Stimulated activated naive CD4-positive, alpha-beta T cell treated with Interleukin-2 at 50 U/mL for 16 hours (primary cell): ENCODE measurements at regions not wholly inside any gene's neighbourhood (a gene's known extent, or its start where the extent isn't known, plus 50 kb on each side); places are given as distances from the start of the nearest gene placed in this dataset.
"Not testable (repeated sequence)": the region's sequence is repeated elsewhere in the genome, so short reads cannot be mapped to it uniquely, and the experiment has no call there.

Source experiments
- DNase-seq: peaks from one replicate; lab custom pipeline; 2025; lab: John Stamatoyannopoulos, UW

GRCh38 chr2:34825686-34826085 is 1226.6 kb upstream of the FAM98A start:
- no peak for DNase-seq

- no peak for DNase-seq
These were observed 1223.5 kb upstream of the FAM98A start for GRCh38 chr2:34822616-34823015.

- DNase-seq = no peak
These were observed 1216.1 kb upstream of the FAM98A start for GRCh38 chr2:34815052-34815741.

GRCh38 chr2:34810456-34810855 is 1211.4 kb upstream of the FAM98A start:
- no peak for DNase-seq

- no peak for DNase-seq
These were observed 1209.3 kb upstream of the FAM98A start for GRCh38 chr2:34808426-34808825.

GRCh38 chr2:34806891-34807290 is 1207.8 kb upstream of the FAM98A start:
- DNase-seq = no peak

GRCh38 chr2:34806396-34806795 is 1207.3 kb upstream of the FAM98A start:
- DNase-seq = no peak

GRCh38 chr2:34799556-34799955 is 1200.5 kb upstream of the FAM98A start:
- no peak for DNase-seq

GRCh38 chr2:34795586-34795985 is 1196.5 kb upstream of the FAM98A start:
- not testable (repeated sequence) for DNase-seq

GRCh38 chr2:34789169-34789568 is 1190.1 kb upstream of the FAM98A start:
- no peak for DNase-seq

GRCh38 chr2:34787341-34787740 is 1188.2 kb upstream of the FAM98A start:
- no peak for DNase-seq

GRCh38 chr2:34785206-34785785 is 1186.2 kb upstream of the FAM98A start:
- DNase-seq = no peak

GRCh38 chr2:34784701-34785100 is 1185.6 kb upstream of the FAM98A start:
- DNase-seq = no peak

- not testable (repeated sequence) for DNase-seq
These were observed 1151.6 kb upstream of the FAM98A start for GRCh38 chr2:34750742-34751141.

- no peak for DNase-seq
These were observed 1148.5 kb upstream of the FAM98A start for GRCh38 chr2:34747643-34748042.

- DNase-seq = no peak
These were observed 1139.6 kb upstream of the FAM98A start for GRCh38 chr2:34738691-34739090.

GRCh38 chr2:34737146-34737545 is 1138.0 kb upstream of the FAM98A start:
- no peak for DNase-seq

GRCh38 chr2:34736482-34736881 is 1137.4 kb upstream of the FAM98A start:
- no peak for DNase-seq

- DNase-seq = no peak
These were observed 1135.6 kb upstream of the FAM98A start for GRCh38 chr2:34734662-34735061.

GRCh38 chr2:34734042-34734441 is 1134.9 kb upstream of the FAM98A start:
- no peak for DNase-seq

- DNase-seq = no peak
These were observed 1132.2 kb upstream of the FAM98A start for GRCh38 chr2:34731292-34731691.

GRCh38 chr2:34729845-34730244 is 1130.7 kb upstream of the FAM98A start:
- DNase-seq = no peak

GRCh38 chr2:34724107-34724506 is 1125.0 kb upstream of the FAM98A start:
- no peak for DNase-seq

- no peak for DNase-seq
These were observed 1124.6 kb upstream of the FAM98A start for GRCh38 chr2:34723683-34724082.
